ENCODE measurements at regions not wholly inside any gene's neighbourhood (a gene's known extent, or its start where the extent isn't known, plus 50 kb on each side); places are given as distances from the start of the nearest gene placed in this dataset.
"Not testable (repeated sequence)": the region's sequence is repeated elsewhere in the genome, so short reads cannot be mapped to it uniquely, and the experiment has no call there.

GRCh38 chr3:110567029-110567428 lies 504.6 kb upstream of the NECTIN3 start:
- DNase-seq = no peak

GRCh38 chr3:110568246-110568645 lies 503.4 kb upstream of the NECTIN3 start:
- DNase-seq = no peak

GRCh38 chr3:110569073-110569472 lies 502.5 kb upstream of the NECTIN3 start:
- no peak for DNase-seq

- no peak for DNase-seq
These were observed 495.9 kb upstream of the NECTIN3 start for GRCh38 chr3:110575702-110576101.

- peak; percentile 36 for DNase-seq
These were observed 494.7 kb upstream of the NECTIN3 start for GRCh38 chr3:110576960-110577359.

- no peak for DNase-seq
These were observed 493.8 kb upstream of the NECTIN3 start for GRCh38 chr3:110577854-110578253.

GRCh38 chr3:110579840-110580550 lies 491.6 kb upstream of the NECTIN3 start:
- DNase-seq = no peak

GRCh38 chr3:110583373-110583935 lies 488.2 kb upstream of the NECTIN3 start:
- DNase-seq = no peak

GRCh38 chr3:110588906-110589305 lies 482.7 kb upstream of the NECTIN3 start:
- no peak for DNase-seq

GRCh38 chr3:110589341-110589740 lies 482.3 kb upstream of the NECTIN3 start:
- peak; percentile 44 for DNase-seq

- DNase-seq = no peak
These were observed 477.9 kb upstream of the NECTIN3 start for GRCh38 chr3:110593749-110594148.

- DNase-seq = no peak
These were observed 472.6 kb upstream of the NECTIN3 start for GRCh38 chr3:110598847-110599490.

- DNase-seq = no peak
These were observed 463.1 kb upstream of the NECTIN3 start for GRCh38 chr3:110608566-110608965.

GRCh38 chr3:110612045-110612444 lies 459.6 kb upstream of the NECTIN3 start:
- no peak for DNase-seq

GRCh38 chr3:110614186-110614585 lies 457.4 kb upstream of the NECTIN3 start:
- DNase-seq = no peak

GRCh38 chr3:110615454-110615853 lies 456.2 kb upstream of the NECTIN3 start:
- DNase-seq = no peak

GRCh38 chr3:110618512-110619226 lies 452.9 kb upstream of the NECTIN3 start:
- no peak for DNase-seq

GRCh38 chr3:110620118-110620517 lies 451.5 kb upstream of the NECTIN3 start:
- DNase-seq = no peak

- no peak for DNase-seq
These were observed 448.0 kb upstream of the NECTIN3 start for GRCh38 chr3:110623571-110623970.

- no peak for DNase-seq
These were observed 447.0 kb upstream of the NECTIN3 start for GRCh38 chr3:110624576-110624975.

- DNase-seq = no peak
These were observed 446.3 kb upstream of the NECTIN3 start for GRCh38 chr3:110625201-110625747.

GRCh38 chr3:110626652-110627111 lies 444.9 kb upstream of the NECTIN3 start:
- DNase-seq = not testable (repeated sequence)

- no peak for DNase-seq
These were observed 442.8 kb upstream of the NECTIN3 start for GRCh38 chr3:110628650-110629301.

All from retina (tissue), 1 donor.